Inferior parietal cortex (tissue), 1 donor: ENCODE measurements at regions not wholly inside any gene's neighbourhood (a gene's known extent, or its start where the extent isn't known, plus 50 kb on each side); places are given as distances from the start of the nearest gene placed in this dataset.

Source experiments
- DNase-seq: peaks from one replicate; pipeline ENCODE4 v3.0.0-alpha.2; 2016; ENCODE audit errors: extremely low spot score

DNA sequence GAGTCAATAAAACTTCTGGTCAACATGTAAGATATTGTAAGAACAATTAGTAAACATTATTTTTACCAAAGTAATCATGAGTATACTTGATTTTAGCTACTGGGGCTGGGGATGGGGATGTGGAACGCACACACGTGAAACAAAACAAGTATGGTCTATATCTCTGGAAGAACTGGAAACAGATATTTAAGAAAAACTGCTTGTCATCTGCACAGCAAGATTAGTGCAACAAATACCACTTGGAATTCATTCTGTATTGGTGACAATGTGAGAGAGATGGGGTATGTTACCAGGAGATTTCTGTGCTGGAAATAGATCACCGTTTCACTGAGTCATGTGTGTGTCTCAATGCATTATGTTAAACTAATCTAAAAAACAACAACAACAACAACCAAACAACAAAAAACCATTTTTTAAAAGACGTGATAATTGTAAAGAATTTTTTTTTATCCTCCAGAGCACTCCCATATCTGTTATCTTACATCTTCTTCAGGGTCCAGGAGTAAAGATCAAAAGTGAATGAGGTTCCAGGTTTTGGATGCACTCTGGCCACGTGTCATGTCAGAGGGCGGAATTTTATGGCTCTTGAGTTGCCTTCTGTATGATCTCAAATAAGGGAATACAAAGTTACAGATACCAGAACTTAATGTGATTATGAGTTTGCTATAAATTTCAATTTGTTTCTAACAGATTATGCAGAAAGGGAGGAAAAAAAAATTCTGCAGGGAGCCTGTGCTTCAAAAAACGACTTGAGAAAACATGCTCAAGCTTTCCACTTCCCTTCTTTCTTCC, 153.0 kb downstream of the BBOX1 start:
- no peak for DNase-seq

DNA sequence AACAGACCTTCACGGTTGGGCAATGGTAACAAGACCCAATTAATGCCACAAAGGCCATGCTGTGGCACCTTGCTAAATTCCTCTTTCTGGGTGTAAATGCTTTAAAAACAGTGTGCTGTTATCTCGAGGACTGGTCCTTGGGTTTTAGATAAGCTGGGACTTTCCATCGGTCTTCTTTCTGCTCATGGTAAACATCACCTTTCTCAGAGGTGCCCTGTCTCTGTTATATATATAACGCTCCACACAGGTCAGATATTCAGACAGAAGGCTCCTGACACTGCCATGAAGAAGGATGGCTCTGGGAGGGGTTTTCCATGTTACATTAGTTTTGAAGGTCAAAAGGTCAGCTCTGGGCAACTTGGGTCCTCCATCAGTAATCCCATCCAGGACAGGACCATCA, 151.6 kb downstream of the BBOX1 start:
- DNase-seq: no peak

DNA sequence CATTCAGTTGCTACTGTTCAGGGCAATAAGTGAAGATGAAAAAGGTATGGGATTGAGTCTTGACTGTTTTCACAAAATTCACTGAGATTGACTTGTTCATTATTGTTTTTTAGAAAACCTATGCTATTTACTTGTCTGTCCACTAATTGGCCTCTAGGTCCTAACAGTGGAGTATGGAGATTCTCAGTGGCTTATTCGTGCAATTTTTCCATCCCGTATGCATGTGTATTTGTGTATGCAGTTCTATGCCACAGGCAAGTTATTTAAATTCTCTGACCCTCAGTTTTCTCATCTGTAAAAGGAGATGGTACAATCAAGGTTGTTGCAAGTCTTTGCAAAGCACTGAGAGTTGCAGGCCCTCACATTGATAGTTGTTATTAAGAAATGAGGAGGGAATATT, 151.0 kb downstream of the BBOX1 start:
- DNase-seq: no peak

DNA sequence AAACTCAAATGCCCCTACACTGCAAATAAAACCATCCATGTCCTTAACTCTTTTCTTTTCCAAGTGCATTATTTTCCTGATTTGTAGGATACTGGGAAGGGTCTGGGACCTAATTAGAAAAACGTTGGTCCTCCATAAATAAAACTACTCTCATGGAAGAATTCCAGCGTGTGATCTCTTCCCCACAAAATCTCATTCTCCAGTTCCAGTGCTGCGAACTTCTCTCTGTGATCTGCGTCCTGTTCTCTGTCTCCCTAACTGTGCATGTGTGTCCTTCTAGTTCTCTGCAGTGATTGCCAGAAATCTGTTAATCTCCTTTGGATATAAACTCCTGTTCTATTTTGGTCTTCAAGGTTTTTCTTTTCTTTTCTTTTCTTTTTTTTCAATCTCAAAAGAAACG, 148.1 kb downstream of the BBOX1 start:
- DNase-seq: no peak

DNA sequence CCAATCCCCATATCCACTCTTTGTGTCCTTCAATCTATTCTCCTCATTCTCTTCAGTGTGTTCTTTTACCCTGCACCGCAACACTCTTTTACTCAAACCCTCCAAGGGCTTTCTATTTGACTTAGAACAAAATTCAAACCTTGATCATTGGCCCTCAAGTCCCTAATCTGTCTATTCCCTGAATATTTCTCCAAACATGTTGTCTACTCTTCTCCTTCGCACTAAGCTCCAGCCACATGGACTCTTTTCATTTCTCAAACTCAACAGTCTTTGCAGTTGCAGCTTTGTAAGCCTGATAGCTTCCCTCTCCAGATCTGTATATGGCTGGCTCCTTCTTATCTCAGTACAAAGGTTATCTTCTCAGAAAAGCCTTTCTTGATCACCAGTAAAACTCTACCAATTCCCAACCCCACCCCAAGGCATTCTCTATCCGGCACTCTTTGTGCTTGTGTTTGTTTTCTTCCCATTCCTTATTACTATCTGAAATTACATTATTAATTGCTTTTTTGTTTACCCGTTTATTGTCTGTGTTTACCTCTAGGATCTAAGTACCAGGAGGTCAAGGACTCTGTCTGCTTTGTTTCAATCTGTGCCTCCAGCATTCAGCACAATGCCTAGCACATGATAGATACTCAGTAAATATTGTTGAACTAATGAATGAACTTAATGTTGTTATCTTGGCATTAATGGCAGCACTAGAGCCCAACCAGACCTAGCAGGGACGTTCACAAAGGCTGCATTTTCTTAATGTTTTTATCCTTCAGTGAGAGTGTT, 147.4 kb downstream of the BBOX1 start:
- DNase-seq: no peak

DNA sequence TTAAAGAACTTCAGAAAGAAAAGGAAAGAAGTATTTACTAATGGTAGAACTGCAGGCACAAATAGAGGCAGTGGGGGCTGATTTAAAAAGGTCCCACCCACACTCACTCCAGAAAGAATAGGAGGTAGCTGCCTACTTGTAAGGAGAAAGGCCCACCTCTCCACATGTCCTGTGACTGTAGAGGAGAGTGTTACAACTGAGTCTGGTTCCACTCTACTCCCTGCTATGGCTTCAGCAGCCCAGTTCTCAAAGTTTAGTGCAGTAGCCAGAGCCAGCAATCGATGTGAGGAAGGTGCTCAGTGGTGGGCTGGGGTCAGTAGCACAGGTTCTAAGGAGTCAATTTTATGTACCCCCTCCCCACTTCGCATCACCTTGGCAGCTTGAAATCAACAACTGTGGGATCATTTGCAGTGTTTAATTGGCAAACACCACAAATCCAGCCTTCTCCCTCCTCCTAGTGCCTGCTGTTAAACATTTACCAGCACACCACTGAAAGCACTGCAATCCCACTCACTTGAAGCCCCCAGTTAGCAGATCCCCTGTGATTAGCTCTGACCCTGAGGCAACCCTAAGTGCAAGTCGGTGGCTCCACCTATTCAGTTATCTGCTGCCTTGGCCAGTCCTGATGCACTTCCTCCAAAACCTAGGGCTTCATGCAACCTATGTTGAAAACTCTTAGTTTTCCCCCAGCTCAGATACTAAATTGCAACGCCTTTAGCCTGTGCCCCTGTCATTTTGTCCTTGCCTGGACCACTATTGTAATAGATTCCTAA, 146.6 kb downstream of the BBOX1 start:
- no peak for DNase-seq

DNA sequence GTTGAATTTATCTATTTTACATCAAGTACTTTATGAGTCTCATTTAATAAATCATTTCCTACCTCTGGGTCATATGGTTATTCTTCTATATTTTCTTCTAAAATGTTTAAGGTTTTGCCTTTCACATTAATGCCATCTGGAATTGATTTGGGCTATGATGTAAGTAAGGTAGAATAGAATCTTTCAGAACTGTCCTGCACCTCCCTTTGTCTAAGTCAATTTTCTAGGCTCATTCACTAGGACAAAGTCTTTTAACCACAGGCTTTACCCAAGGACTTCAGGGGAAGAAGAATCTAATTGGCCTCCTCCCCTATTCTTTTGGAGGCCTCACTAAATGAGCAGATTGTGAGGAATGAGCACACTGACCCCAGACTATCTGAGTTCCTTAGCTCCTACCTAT, 146.0 kb downstream of the BBOX1 start:
- DNase-seq: no peak

DNA sequence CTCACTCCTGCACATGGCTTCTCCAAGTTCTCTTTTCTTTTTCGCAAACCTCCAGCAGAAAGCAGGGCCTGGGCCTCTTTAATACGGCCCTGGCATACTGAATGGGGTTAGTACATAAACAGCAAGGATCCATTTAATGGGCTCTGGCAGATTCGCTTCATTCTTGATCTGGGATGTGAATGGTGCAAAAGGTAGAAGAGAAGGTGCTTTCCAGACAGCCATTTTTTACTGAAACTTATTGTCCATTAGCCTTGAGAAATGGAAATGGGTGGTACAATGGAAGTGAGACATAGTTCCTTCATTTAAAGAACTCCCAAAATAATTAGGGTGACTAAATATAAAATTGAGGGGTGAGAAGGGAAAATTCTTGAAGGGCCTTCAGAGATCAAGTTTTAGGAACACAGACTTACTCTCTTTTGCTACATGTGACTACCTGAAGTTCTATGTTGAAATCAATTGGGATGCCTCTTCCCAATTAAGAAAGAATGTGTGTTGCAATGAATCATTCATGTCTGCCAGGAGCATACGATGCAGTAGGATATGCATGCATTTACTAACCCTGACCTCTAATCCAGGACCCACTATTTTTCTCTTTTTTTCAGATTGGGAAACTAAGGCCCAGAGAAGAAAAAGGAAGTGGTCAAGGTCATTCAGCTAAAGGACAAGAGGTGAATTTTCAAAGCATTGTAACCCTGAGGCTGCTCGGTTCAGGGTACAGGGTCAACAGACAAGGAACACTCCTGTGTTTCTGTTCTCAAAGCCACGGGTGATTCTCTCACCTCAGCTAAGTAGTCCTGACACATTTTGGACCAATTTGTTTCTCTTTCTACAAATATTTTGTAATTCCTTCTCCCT, 144.1 kb downstream of the BBOX1 start:
- no peak for DNase-seq

DNA sequence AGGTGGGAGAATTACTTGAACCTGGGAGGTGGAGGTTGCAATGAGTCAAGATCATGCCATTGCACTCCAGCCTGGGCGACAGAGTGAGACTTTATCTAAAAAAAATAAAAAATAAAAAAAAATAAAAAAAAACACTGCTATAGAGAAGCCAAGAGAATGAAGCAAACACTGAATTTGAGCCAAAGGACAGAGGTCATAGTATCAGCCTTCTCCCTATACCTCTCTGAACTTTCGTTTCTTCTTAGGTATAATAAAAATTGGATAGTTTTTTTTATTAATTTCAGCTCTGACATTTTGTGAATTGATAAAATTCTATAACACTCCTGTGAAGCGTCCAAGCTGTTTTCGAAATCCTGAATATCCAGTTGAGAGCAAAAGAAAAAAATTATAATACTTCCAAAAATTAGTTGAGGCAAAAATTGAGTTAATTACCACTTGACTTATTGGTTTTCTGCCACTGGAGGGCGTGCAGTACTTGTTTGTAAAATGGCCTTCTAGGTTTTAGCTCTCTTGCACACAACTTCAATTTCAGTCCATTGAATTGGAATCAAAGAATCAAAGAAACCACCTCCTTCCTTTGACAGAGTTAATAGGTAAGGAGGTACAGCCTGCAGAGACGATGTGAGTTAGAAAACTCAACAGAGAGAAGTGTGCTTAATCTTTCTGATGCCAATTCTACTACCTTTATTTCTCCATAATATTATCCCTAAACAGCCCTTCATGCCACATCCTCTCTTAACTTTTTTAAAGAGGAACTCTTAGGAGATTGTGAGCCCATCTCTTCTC, 143.2 kb downstream of the BBOX1 start:
- peak; percentile 83 for DNase-seq

DNA sequence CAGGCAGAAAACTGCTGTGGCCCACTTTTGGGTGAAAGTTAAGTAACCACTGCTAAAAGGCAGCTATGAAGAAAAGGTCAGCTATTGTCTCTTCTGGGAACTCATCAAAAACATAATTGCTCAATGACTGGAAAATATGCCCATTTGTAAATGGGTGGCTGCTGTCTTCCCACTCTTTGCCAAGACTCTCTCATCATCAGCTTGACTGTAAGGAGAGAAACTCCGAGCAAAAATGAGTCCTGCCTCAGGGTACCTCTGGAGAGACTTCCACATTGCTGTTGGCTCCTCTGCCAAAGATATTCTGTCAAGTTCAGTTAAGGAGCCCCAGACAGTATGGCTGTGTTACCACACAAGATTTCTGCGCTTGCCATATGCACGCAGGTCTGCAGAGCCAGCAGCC, 138.7 kb downstream of the BBOX1 start:
- DNase-seq: no peak

DNA sequence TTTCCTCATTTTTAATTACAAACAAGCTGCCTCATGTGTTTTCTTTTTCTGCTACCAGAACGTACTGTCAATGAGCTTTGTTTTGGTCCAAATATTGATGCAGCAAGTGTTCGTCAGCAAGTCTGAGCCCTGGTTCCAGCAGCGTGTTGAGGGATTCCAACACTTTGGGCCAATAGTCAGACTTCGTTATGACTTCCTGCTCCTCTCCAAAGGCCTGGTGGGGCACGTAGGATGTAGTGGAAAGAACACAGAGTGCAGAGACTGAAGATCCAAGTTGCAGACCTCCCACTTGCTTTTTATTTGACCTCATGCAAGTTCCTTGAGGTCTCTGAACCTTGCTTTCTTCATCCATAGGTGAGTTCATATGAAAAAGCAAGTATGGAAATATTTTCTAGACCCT, 138.2 kb downstream of the BBOX1 start:
- no peak for DNase-seq
